ENCODE measurements at regions not wholly inside any gene's neighbourhood (a gene's known extent, or its start where the extent isn't known, plus 50 kb on each side); places are given as distances from the start of the nearest gene placed in this dataset.

GRCh38 chr5:157924931-157925729 lies 66.2 kb upstream of the CLINT1 start:
- CTCF ChIA-PET, result no interaction called here
- no peak overlapping the region for H3K4me3 Mint-ChIP-seq
- intact Hi-C loops (cut with micrococcal nuclease), result no loop called here
- POLR2A ChIA-PET, result no interaction called here
- DNase-seq, result peak; percentile 31
- no peak overlapping the region for H3K27ac Mint-ChIP-seq
- no peaks in the 10 kb centered on the region for H3K27me3 Mint-ChIP-seq
- peaks cover 3% of the 10 kb centered on the region for H3K4me1 Mint-ChIP-seq (ENCODE audit: low read depth)
- no peaks in the 10 kb centered on the region for H3K9me3 Mint-ChIP-seq
- no peaks in the 10 kb centered on the region for H3K36me3 Mint-ChIP-seq

GRCh38 chr5:157924490-157924889 lies 65.5 kb upstream of the CLINT1 start:
- no peaks in the 10 kb centered on the region for H3K9me3 Mint-ChIP-seq
- DNase-seq, result no peak
- no peak overlapping the region for H3K4me3 Mint-ChIP-seq
- ChIA-PET POLR2A (no interaction called here), CTCF (interaction anchor here (1.3 kb wide), 1 partner anchor 25 kb away, joined by 8 read pairs; no protein-coding TSS in a partner anchor)
- no peaks in the 10 kb centered on the region for H3K36me3 Mint-ChIP-seq
- H3K4me1 Mint-ChIP-seq (ENCODE audit: low read depth), result peaks cover 6% of the 10 kb centered on the region
- no peak overlapping the region for H3K27ac Mint-ChIP-seq
- intact Hi-C loops (cut with micrococcal nuclease), result no loop called here
- no peaks in the 10 kb centered on the region for H3K27me3 Mint-ChIP-seq

DNA sequence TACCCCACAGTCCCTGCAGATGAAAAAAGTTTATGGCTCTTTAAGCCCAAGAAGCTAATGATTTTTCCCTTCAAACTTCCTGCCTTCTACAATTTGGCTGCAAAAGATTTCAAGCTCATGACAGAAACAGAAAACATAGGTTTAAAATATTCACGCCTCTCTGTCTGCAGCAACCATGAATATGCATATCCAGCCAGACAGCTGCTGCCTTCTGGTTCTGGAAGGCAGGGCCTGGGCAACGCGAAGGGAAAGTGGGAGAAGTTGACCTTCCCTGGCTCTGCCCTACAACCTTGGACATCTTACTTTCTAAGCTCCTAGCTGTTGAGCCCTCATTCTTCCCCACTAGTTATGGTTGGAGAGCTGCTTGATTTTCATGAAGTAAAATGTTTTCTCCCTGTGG lies 64.8 kb upstream of the CLINT1 start:
- Mint-ChIP-seq H3K27ac (no peak overlapping the region), H3K36me3 (no peaks in the 10 kb centered on the region), H3K9me3 (no peaks in the 10 kb centered on the region), H3K4me1 (ENCODE audit: low read depth) (peaks cover 13% of the 10 kb centered on the region), H3K4me3 (no peak overlapping the region), H3K27me3 (no peaks in the 10 kb centered on the region)
- ChIA-PET CTCF (interaction anchor here (1.3 kb wide), 2 partner anchors 26 to 69 kb away, joined by 3 to 8 read pairs; no protein-coding TSS in a partner anchor), POLR2A (interaction anchor here (0.6 kb wide), 1 partner anchor 10 kb away, joined by 3 read pairs; no protein-coding TSS in a partner anchor)
- intact Hi-C loops (cut with micrococcal nuclease), result no loop called here
- DNase-seq, result no peak

DNA sequence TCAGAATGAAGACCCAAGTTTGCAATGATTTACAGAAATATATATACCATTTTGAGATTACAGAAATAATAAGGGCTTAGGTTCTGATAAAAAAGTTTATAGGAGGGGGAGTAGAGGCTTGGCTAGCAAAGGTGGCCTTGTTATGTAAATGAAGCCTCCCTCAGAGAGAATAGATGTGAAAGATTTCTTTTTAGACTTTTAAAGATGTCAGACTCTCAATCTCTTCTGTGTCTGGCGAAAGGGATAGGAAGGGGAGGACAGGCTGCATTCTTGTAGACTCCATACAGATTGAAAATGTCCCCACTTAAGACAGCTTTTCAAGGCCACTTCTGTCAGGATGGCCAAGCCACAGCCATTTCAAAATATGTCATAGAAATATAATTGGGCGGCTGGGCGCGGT lies 63.1 kb upstream of the CLINT1 start:
- POLR2A ChIA-PET, result no interaction called here

DNA sequence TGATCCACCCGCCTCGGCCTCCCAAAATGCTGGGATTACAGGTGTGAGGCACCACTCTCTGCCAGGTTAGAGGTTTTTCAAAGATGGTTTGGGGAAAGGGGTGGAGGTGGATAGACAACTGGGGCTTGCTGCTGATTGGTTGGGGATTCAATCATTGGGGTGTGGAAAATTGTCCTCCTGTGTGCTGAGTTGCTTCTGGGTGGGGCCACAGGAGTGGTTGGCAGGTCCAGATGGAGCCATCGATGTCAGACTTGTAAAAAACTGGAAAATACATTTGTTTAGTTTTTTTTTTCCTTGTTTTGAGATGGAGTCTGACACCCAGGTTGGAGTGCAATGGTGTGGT lies 61.9 kb upstream of the CLINT1 start:
- H3K27ac Mint-ChIP-seq, result no peak overlapping the region
- intact Hi-C loops (cut with micrococcal nuclease), result no loop called here
- ChIA-PET POLR2A (no interaction called here), CTCF (interaction anchor here (1.1 to 3.9 kb wide), 3 partner anchors 28 to 103 kb away, joined by 3 to 38 read pairs (median 4); no protein-coding TSS in a partner anchor)
- no peaks in the 10 kb centered on the region for H3K9me3 Mint-ChIP-seq
- H3K27me3 Mint-ChIP-seq, result no peaks in the 10 kb centered on the region
- H3K36me3 Mint-ChIP-seq, result no peaks in the 10 kb centered on the region
- peaks cover 25% of the 10 kb centered on the region for H3K4me1 Mint-ChIP-seq (ENCODE audit: low read depth)
- no peak overlapping the region for H3K4me3 Mint-ChIP-seq
- DNase-seq, result no peak

More for the DNA sequence above, 63.1 kb upstream of the CLINT1 start:
- DNase-seq, result no peak
- Mint-ChIP-seq H3K27me3 (no peaks in the 10 kb centered on the region), H3K36me3 (no peaks in the 10 kb centered on the region), H3K27ac (no peak overlapping the region), H3K4me3 (no peak overlapping the region), H3K4me1 (ENCODE audit: low read depth) (peaks cover 25% of the 10 kb centered on the region), H3K9me3 (no peaks in the 10 kb centered on the region)
- intact Hi-C loops (cut with micrococcal nuclease), result no loop called here
- CTCF ChIA-PET, result no interaction called here

GRCh38 chr5:157918811-157919742 lies 60.1 kb upstream of the CLINT1 start:
- intact Hi-C loops (cut with micrococcal nuclease), result loop anchor here (1.0 to 10.0 kb wide), 3 partner anchors 61 to 154 kb away; no protein-coding TSS in a partner anchor
- peak; percentile 12 for DNase-seq
- Mint-ChIP-seq H3K4me1 (ENCODE audit: low read depth) (peaks cover 22% of the 10 kb centered on the region), H3K4me3 (no peak overlapping the region), H3K27ac (no peak overlapping the region), H3K36me3 (no peaks in the 10 kb centered on the region), H3K9me3 (no peaks in the 10 kb centered on the region), H3K27me3 (no peaks in the 10 kb centered on the region)
- ChIA-PET CTCF (interaction anchor here (0.6 to 3.9 kb wide), 17 partner anchors 14 to 157 kb away, joined by 3 to 38 read pairs (median 4); partner anchors contain the start of gene CLINT1), POLR2A (no interaction called here)

- ChIA-PET CTCF (interaction anchor here (0.6 to 3.9 kb wide), 18 partner anchors 15 to 156 kb away, joined by 3 to 38 read pairs (median 4); partner anchors contain the start of gene CLINT1), POLR2A (no interaction called here)
- intact Hi-C loops (cut with micrococcal nuclease), result loop anchor here (1.0 to 10.0 kb wide), 3 partner anchors 60 to 153 kb away; no protein-coding TSS in a partner anchor
- no peaks in the 10 kb centered on the region for H3K27me3 Mint-ChIP-seq
- no peak overlapping the region for H3K27ac Mint-ChIP-seq
- no peak overlapping the region for H3K4me3 Mint-ChIP-seq
- H3K36me3 Mint-ChIP-seq, result no peaks in the 10 kb centered on the region
- no peaks in the 10 kb centered on the region for H3K9me3 Mint-ChIP-seq
- H3K4me1 Mint-ChIP-seq (ENCODE audit: low read depth), result peaks cover 22% of the 10 kb centered on the region
- DNase-seq, result peak; percentile 83
Measured at GRCh38 chr5:157917899-157918809, 59.2 kb upstream of the CLINT1 start.

DNA sequence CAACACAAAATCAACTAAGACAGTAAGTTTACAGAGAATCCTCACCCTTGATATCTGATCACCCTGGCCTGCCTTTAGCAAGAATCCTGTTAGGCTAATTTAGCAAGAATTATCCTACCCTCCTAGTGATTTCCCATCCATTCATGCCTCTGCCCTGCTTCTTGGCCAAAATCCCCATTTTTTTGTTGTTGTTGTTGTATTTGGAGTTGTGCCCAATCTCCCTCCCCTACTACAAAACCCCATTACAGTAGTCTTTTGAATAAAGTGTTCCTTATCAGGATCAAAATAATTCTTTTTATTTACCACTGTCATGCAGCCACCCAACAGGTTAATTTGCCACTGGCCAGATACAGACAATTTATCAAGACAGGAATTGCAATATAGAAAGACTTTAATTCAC lies 58.5 kb upstream of the CLINT1 start:
- no peak for DNase-seq
- peaks cover 22% of the 10 kb centered on the region for H3K4me1 Mint-ChIP-seq (ENCODE audit: low read depth)
- no peaks in the 10 kb centered on the region for H3K27me3 Mint-ChIP-seq
- no peak overlapping the region for H3K27ac Mint-ChIP-seq
- ChIA-PET POLR2A (no interaction called here), CTCF (interaction anchor here (0.6 to 3.9 kb wide), 9 partner anchors 24 to 156 kb away, joined by 3 to 38 read pairs (median 5); no protein-coding TSS in a partner anchor)
- H3K9me3 Mint-ChIP-seq, result no peaks in the 10 kb centered on the region
- intact Hi-C loops (cut with micrococcal nuclease), result loop anchor here (10.0 kb wide), 1 partner anchor 153 kb away; no protein-coding TSS in a partner anchor
- no peaks in the 10 kb centered on the region for H3K36me3 Mint-ChIP-seq
- H3K4me3 Mint-ChIP-seq, result no peak overlapping the region

DNA sequence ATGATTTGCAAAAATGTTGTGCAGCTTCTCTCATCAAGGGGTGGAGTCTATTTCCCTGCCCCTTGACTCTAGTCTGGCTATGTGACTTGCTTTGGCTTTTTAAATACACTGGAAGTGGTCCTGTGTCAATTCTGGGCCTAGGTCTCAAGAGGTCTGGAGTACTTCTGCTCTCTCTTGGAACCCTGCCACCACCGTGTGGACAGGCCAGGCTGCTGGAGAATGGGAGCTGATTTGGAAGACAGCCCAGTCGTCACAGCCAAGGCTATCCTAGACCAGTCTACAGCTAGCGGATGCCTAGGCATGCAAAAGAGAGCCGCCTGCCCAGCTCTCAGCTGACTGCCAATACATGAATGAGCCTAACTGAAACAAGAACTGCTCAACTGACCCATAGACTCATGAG lies 56.7 kb upstream of the CLINT1 start:
- H3K27me3 Mint-ChIP-seq, result no peaks in the 10 kb centered on the region
- H3K4me3 Mint-ChIP-seq, result no peak overlapping the region
- ChIA-PET CTCF (interaction anchor here (0.6 to 3.2 kb wide), 4 partner anchors 33 to 1175 kb away, joined by 3 to 14 read pairs (median 5); no protein-coding TSS in a partner anchor), POLR2A (no interaction called here)
- peaks cover 22% of the 10 kb centered on the region for H3K4me1 Mint-ChIP-seq (ENCODE audit: low read depth)
- H3K27ac Mint-ChIP-seq, result no peak overlapping the region
- no peaks in the 10 kb centered on the region for H3K36me3 Mint-ChIP-seq
- intact Hi-C loops (cut with micrococcal nuclease), result loop anchor here (10.0 kb wide), 1 partner anchor 151 kb away; no protein-coding TSS in a partner anchor
- H3K9me3 Mint-ChIP-seq, result no peaks in the 10 kb centered on the region
- DNase-seq, result no peak

- peaks cover 17% of the 10 kb centered on the region for H3K4me1 Mint-ChIP-seq (ENCODE audit: low read depth)
- intact Hi-C loops (cut with micrococcal nuclease), result loop anchor here (10.0 kb wide), 1 partner anchor 149 kb away; no protein-coding TSS in a partner anchor
- H3K9me3 Mint-ChIP-seq, result no peaks in the 10 kb centered on the region
- H3K27ac Mint-ChIP-seq, result no peak overlapping the region
- DNase-seq, result no peak
- ChIA-PET POLR2A (no interaction called here), CTCF (interaction anchor here (3.2 kb wide), 1 partner anchor 97 kb away, joined by 14 read pairs; no protein-coding TSS in a partner anchor)
- no peaks in the 10 kb centered on the region for H3K27me3 Mint-ChIP-seq
- H3K36me3 Mint-ChIP-seq, result no peaks in the 10 kb centered on the region
- H3K4me3 Mint-ChIP-seq, result no peak overlapping the region
Measured at GRCh38 chr5:157914151-157914788, 55.3 kb upstream of the CLINT1 start.

GRCh38 chr5:157913575-157913974 lies 54.6 kb upstream of the CLINT1 start:
- Mint-ChIP-seq H3K9me3 (no peaks in the 10 kb centered on the region), H3K4me3 (no peak overlapping the region), H3K27ac (no peak overlapping the region), H3K36me3 (no peaks in the 10 kb centered on the region), H3K4me1 (ENCODE audit: low read depth) (peaks cover 10% of the 10 kb centered on the region), H3K27me3 (no peaks in the 10 kb centered on the region)
- ChIA-PET CTCF (interaction anchor here (3.2 kb wide), 1 partner anchor 96 kb away, joined by 14 read pairs; no protein-coding TSS in a partner anchor), POLR2A (no interaction called here)
- no peak for DNase-seq
- intact Hi-C loops (cut with micrococcal nuclease), result loop anchor here (10.0 kb wide), 1 partner anchor 149 kb away; no protein-coding TSS in a partner anchor
